SW480 (cell line): ENCODE measurements at regions not wholly inside any gene's neighbourhood (a gene's known extent, or its start where the extent isn't known, plus 50 kb on each side); places are given as distances from the start of the nearest gene placed in this dataset.
"Not testable (repeated sequence)": the region's sequence is repeated elsewhere in the genome, so short reads cannot be mapped to it uniquely, and the experiment has no call there.

Experiments
- DNase-seq: peaks from one replicate; pipeline ENCODE4 v3.0.0-alpha.2; 2016; ENCODE audit warnings: low spot score

- no peak for DNase-seq
Observed at GRCh38 chr4:135917011-135917410, 1615.3 kb downstream of the PCDH18 start.

- no peak for DNase-seq
Observed at GRCh38 chr4:135900956-135901355, 1631.3 kb downstream of the PCDH18 start.

GRCh38 chr4:135864304-135864703 lies 1662.7 kb upstream of the PABPC4L start:
- not testable (repeated sequence) for DNase-seq

- no peak for DNase-seq
Observed at GRCh38 chr4:135840781-135841180, 1639.2 kb upstream of the PABPC4L start.

- no peak for DNase-seq
Observed at GRCh38 chr4:135839712-135840111, 1638.1 kb upstream of the PABPC4L start.

- no peak for DNase-seq
Observed at GRCh38 chr4:135838889-135839288, 1637.3 kb upstream of the PABPC4L start.

- DNase-seq: no peak
Observed at GRCh38 chr4:135834471-135834870, 1632.9 kb upstream of the PABPC4L start.

- no peak for DNase-seq
Observed at GRCh38 chr4:135833529-135833928, 1631.9 kb upstream of the PABPC4L start.

GRCh38 chr4:135824759-135825296 lies 1623.2 kb upstream of the PABPC4L start:
- no peak for DNase-seq

- no peak for DNase-seq
Observed at GRCh38 chr4:135804785-135805184, 1603.2 kb upstream of the PABPC4L start.

GRCh38 chr4:135777361-135777760 lies 1575.8 kb upstream of the PABPC4L start:
- no peak for DNase-seq

GRCh38 chr4:135775909-135776308 lies 1574.3 kb upstream of the PABPC4L start:
- no peak for DNase-seq

- DNase-seq: no peak
Observed at GRCh38 chr4:135770505-135770904, 1568.9 kb upstream of the PABPC4L start.

- no peak for DNase-seq
Observed at GRCh38 chr4:135744928-135745327, 1543.3 kb upstream of the PABPC4L start.

GRCh38 chr4:135741583-135741982 lies 1540.0 kb upstream of the PABPC4L start:
- DNase-seq: no peak

GRCh38 chr4:135739354-135739753 lies 1537.8 kb upstream of the PABPC4L start:
- DNase-seq: no peak

- DNase-seq: no peak
Observed at GRCh38 chr4:135735512-135735911, 1533.9 kb upstream of the PABPC4L start.

GRCh38 chr4:135732448-135732847 lies 1530.9 kb upstream of the PABPC4L start:
- no peak for DNase-seq

- no peak for DNase-seq
Observed at GRCh38 chr4:135731682-135732081, 1530.1 kb upstream of the PABPC4L start.

- no peak for DNase-seq
Observed at GRCh38 chr4:135724421-135724820, 1522.8 kb upstream of the PABPC4L start.

GRCh38 chr4:135718019-135718418 lies 1516.4 kb upstream of the PABPC4L start:
- DNase-seq: no peak

GRCh38 chr4:135705343-135705742 lies 1503.8 kb upstream of the PABPC4L start:
- DNase-seq: no peak

- no peak for DNase-seq
Observed at GRCh38 chr4:135694066-135694465, 1492.5 kb upstream of the PABPC4L start.

GRCh38 chr4:135684001-135684400 lies 1482.4 kb upstream of the PABPC4L start:
- DNase-seq: no peak

GRCh38 chr4:135672202-135672601 lies 1470.6 kb upstream of the PABPC4L start:
- DNase-seq: no peak
